SU-DHL-6 (cell line): ENCODE measurements at regions not wholly inside any gene's neighbourhood (a gene's known extent, or its start where the extent isn't known, plus 50 kb on each side); places are given as distances from the start of the nearest gene placed in this dataset.

Experiments
- EZH2phosphoT487 ChIP-seq: fragments of 200-600 bp; sonication (generic), shearing (Covaris generic); conservative IDR thresholded peaks from 2 replicates; pipeline ENCODE4 v1.6.1; 2018; ENCODE audit warnings: mild to moderate bottlenecking, antibody characterized with exemption, low read length, moderate library complexity, mixed read lengths
- TF ChIP-seq, protein P1 (sequence below): fragments of 200-600 bp; sonication (generic); IDR thresholded peaks from one replicate; pipeline ENCODE4 v1.5.1; 2017; ENCODE audit warnings: antibody characterized with exemption, mild to moderate bottlenecking, low read length, moderate library complexity; ENCODE audit not compliant: insufficient read depth, poor library complexity, severe bottlenecking

DNA sequence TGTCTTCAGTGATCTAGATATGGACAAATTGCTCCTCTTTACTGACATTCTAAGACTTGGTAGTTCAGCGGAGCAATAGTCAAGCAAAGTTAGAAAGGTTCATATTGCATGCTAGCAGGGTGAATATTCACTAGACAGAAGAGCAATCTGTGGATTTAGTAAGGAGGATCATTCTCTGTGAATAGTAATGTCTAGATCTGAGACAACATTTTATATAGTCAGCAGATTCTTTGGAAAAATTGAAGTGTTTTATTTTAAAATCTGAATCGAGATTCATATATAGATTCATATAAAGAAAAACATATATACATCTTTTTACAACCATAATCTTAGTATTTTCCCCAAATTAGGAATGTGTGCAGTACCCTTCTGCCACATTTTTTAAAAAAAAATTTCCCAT lies 274.5 kb upstream of the BRINP3 start:
- TF ChIP-seq, protein P1, sequence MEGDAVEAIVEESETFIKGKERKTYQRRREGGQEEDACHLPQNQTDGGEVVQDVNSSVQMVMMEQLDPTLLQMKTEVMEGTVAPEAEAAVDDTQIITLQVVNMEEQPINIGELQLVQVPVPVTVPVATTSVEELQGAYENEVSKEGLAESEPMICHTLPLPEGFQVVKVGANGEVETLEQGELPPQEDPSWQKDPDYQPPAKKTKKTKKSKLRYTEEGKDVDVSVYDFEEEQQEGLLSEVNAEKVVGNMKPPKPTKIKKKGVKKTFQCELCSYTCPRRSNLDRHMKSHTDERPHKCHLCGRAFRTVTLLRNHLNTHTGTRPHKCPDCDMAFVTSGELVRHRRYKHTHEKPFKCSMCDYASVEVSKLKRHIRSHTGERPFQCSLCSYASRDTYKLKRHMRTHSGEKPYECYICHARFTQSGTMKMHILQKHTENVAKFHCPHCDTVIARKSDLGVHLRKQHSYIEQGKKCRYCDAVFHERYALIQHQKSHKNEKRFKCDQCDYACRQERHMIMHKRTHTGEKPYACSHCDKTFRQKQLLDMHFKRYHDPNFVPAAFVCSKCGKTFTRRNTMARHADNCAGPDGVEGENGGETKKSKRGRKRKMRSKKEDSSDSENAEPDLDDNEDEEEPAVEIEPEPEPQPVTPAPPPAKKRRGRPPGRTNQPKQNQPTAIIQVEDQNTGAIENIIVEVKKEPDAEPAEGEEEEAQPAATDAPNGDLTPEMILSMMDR = no peak
- TF ChIP-seq EZH2phosphoT487 = no peak
